Ishikawa (cell line): ENCODE measurements at regions not wholly inside any gene's neighbourhood (a gene's known extent, or its start where the extent isn't known, plus 50 kb on each side); places are given as distances from the start of the nearest gene placed in this dataset.

Source experiments
- CEBPB ChIP-seq: IDR thresholded peaks from 2 replicates; pipeline ENCODE4 v1.6.1; 2012
- CREB1 ChIP-seq: IDR thresholded peaks from 2 replicates; pipeline ENCODE4 v1.6.1; 2012; ENCODE audit warnings: low read depth
- EGR1 ChIP-seq: IDR thresholded peaks from 2 replicates; pipeline ENCODE4 v1.6.1; 2012
- EP300 ChIP-seq: IDR thresholded peaks from 2 replicates; pipeline ENCODE4 v1.6.1; 2012; ENCODE audit warnings: borderline replicate concordance
- FOXM1 ChIP-seq: IDR thresholded peaks from 2 replicates; pipeline ENCODE4 v1.6.1; 2012; ENCODE audit warnings: low read depth, borderline replicate concordance
- NFIC ChIP-seq: IDR thresholded peaks from 2 replicates; pipeline ENCODE4 v1.6.1; 2012
- RAD21 ChIP-seq: IDR thresholded peaks from 2 replicates; pipeline ENCODE4 v1.6.1; 2012; ENCODE audit warnings: low read depth
- TAF1 ChIP-seq: IDR thresholded peaks from 2 replicates; pipeline ENCODE4 v1.6.1; 2012; ENCODE audit warnings: low read depth, mild to moderate bottlenecking
- TCF12 ChIP-seq: IDR thresholded peaks from 2 replicates; pipeline ENCODE4 v1.6.1; 2012; ENCODE audit warnings: low read depth
- TEAD4 ChIP-seq: IDR thresholded peaks from 2 replicates; pipeline ENCODE4 v1.6.1; 2012
- YY1 ChIP-seq: IDR thresholded peaks from 2 replicates; pipeline ENCODE4 v1.6.1; 2012; ENCODE audit warnings: low read depth
- ZBTB7A ChIP-seq: IDR thresholded peaks from 2 replicates; pipeline ENCODE4 v1.6.1; 2012; ENCODE audit warnings: low read depth
- TF ChIP-seq, protein P1 (sequence below): IDR thresholded peaks from 2 replicates; pipeline ENCODE4 v1.6.1; 2012; ENCODE audit warnings: low read depth, mild to moderate bottlenecking
- TF ChIP-seq, protein P2 (sequence below): IDR thresholded peaks from 2 replicates; pipeline ENCODE4 v1.6.1; 2012
- TF ChIP-seq, protein P3 (sequence below): IDR thresholded peaks from 2 replicates; pipeline ENCODE4 v1.6.1; 2012

DNA sequence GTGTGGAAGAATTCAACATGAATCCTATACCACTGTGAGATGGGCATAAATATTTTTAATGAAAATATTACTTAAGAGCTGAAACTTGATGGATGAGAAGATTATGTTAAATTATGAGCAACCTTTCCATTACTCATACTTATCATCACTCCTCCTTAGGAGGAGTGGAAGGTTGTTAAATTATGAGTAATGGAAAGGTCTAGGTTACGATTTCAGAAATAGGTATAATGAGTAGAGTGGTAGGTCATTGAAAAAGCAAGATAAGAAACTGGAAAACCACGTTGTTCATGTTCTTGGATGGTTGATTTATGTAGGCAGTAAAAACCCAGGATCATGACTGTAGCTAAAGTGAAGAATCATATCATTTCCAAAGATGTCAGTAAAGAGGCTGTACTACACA lies 973.2 kb upstream of the RAG2 start:
- no peak for TF ChIP-seq ZBTB7A
- no peak for TF ChIP-seq EP300
- no peak for TF ChIP-seq YY1
- TF ChIP-seq, protein P1, sequence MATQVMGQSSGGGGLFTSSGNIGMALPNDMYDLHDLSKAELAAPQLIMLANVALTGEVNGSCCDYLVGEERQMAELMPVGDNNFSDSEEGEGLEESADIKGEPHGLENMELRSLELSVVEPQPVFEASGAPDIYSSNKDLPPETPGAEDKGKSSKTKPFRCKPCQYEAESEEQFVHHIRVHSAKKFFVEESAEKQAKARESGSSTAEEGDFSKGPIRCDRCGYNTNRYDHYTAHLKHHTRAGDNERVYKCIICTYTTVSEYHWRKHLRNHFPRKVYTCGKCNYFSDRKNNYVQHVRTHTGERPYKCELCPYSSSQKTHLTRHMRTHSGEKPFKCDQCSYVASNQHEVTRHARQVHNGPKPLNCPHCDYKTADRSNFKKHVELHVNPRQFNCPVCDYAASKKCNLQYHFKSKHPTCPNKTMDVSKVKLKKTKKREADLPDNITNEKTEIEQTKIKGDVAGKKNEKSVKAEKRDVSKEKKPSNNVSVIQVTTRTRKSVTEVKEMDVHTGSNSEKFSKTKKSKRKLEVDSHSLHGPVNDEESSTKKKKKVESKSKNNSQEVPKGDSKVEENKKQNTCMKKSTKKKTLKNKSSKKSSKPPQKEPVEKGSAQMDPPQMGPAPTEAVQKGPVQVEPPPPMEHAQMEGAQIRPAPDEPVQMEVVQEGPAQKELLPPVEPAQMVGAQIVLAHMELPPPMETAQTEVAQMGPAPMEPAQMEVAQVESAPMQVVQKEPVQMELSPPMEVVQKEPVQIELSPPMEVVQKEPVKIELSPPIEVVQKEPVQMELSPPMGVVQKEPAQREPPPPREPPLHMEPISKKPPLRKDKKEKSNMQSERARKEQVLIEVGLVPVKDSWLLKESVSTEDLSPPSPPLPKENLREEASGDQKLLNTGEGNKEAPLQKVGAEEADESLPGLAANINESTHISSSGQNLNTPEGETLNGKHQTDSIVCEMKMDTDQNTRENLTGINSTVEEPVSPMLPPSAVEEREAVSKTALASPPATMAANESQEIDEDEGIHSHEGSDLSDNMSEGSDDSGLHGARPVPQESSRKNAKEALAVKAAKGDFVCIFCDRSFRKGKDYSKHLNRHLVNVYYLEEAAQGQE: no peak
- TF ChIP-seq EGR1: no peak
- TF ChIP-seq NFIC: no peak
- no peak for TF ChIP-seq RAD21
- no peak for TF ChIP-seq CEBPB
- TF ChIP-seq TEAD4: no peak
- TF ChIP-seq, protein P2, sequence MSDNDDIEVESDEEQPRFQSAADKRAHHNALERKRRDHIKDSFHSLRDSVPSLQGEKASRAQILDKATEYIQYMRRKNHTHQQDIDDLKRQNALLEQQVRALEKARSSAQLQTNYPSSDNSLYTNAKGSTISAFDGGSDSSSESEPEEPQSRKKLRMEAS: no peak
- TF ChIP-seq TCF12: no peak
- TF ChIP-seq CREB1: no peak

DNA sequence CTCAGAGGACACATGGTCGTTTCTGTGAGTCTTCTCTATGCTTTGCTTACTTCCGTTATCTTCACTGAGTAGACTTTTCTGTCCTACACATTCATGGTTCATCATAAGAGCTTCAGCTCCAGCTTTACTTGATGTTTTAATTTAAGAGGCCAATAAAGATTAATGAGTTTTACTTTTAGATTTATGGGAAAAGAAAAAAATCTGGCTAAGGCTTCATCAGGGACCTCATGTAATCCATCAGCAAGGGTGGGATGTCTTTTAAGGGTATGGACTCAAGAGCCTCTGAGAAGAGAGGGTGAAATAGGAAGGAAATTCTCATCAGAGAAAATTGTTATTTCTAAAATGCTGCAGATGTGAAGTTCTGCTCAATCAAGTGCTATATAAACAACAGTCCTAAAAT lies 963.0 kb upstream of the RAG2 start:
- TF ChIP-seq RAD21: no peak
- TF ChIP-seq FOXM1: no peak
- no peak for TF ChIP-seq TAF1
- no peak for TF ChIP-seq YY1
- TF ChIP-seq, protein P2: no peak
- TF ChIP-seq EGR1: no peak
- TF ChIP-seq ZBTB7A: no peak
- no peak for TF ChIP-seq TEAD4
- no peak for TF ChIP-seq CREB1
- no peak for TF ChIP-seq EP300
- TF ChIP-seq NFIC: no peak
- TF ChIP-seq, protein P1: no peak
- no peak for TF ChIP-seq TCF12
- TF ChIP-seq, protein P3, sequence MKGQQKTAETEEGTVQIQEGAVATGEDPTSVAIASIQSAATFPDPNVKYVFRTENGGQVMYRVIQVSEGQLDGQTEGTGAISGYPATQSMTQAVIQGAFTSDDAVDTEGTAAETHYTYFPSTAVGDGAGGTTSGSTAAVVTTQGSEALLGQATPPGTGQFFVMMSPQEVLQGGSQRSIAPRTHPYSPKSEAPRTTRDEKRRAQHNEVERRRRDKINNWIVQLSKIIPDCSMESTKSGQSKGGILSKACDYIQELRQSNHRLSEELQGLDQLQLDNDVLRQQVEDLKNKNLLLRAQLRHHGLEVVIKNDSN: no peak
- TF ChIP-seq CEBPB: no peak

DNA sequence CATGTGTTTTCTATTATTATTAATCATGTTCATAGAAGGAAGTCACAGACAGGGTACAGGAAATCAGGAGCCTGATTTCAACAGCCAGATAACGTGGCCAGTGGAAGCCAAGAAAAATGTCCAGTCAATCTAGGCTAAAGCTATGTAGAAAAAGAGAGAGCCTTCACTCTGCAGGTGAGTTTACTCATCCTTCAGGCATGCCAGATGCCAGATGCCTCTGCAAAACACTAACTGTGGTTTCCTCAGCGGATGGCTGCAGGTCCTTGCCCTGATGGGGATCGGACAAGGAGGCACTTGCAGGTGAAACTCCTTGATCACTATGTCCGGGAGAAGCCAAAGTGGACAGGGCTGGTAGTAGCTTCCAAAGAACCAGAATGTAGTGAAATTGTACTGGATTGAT lies 962.3 kb upstream of the RAG2 start:
- TF ChIP-seq CREB1 (no peak), TAF1 (no peak), EP300 (no peak), TEAD4 (no peak), FOXM1 (no peak), TCF12 (no peak), ZBTB7A (no peak), YY1 (no peak), CEBPB (no peak), RAD21 (no peak), EGR1 (no peak), NFIC (no peak)
- TF ChIP-seq, protein P2: no peak
- TF ChIP-seq, protein P3: no peak
- TF ChIP-seq, protein P1: no peak

DNA sequence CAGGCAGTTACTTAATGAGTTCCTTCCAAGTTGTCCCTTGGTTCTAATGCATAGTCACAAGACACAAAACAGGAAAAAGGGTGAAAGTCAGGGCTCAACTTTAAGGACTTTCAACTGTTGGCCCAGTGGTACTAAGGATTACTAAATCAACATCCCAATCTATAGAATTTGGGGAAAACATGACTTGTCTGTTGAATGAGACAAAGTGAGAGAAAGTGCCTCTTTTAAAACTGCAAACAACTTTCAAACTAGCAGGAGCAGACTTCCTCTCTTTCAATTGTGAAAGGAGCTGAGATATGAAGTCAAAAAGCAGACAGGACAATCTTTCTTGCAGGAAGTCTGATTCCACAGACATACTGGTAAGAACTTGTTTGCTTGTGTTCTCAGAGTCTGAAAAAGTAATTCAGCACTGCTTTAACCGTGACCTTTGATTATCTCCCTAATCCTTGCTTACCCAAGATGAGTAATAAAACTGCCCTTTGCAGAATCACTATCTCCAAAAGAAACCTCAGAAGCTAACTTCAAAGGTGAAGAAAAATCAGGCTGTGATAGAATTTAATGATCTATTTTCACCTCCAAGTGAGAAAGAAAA lies 960.7 kb upstream of the RAG2 start:
- no peak for TF ChIP-seq CREB1
- TF ChIP-seq EP300: no peak
- no peak for TF ChIP-seq NFIC
- TF ChIP-seq, protein P1: no peak
- no peak for TF ChIP-seq TCF12
- TF ChIP-seq, protein P2: no peak
- TF ChIP-seq TEAD4: no peak
- TF ChIP-seq YY1: no peak
- TF ChIP-seq RAD21: no peak
- TF ChIP-seq FOXM1: no peak
- TF ChIP-seq, protein P3: no peak
- TF ChIP-seq CEBPB: no peak
- no peak for TF ChIP-seq EGR1
- TF ChIP-seq ZBTB7A: no peak
- TF ChIP-seq TAF1: no peak
